Chondrocyte (in vitro differentiated cells): ENCODE measurements at regions not wholly inside any gene's neighbourhood (a gene's known extent, or its start where the extent isn't known, plus 50 kb on each side); places are given as distances from the start of the nearest gene placed in this dataset.

Experiments
- DNase-seq: peaks from one replicate; pipeline ENCODE4 v3.0.0; 2021; ENCODE audit warnings: mixed read lengths, low spot score
- H3K27ac Mint-ChIP-seq: one replicate; pipeline ENCODE4 v1.8.0; 2021; ENCODE audit warnings: mild to moderate bottlenecking, moderate library complexity, mixed read lengths; ENCODE audit not compliant: unreplicated experiment
- H3K27me3 Mint-ChIP-seq: 2 replicates; pipeline ENCODE4 v1.8.0; 2021; ENCODE audit warnings: low read depth, mixed read lengths
- H3K36me3 Mint-ChIP-seq: 2 replicates; pipeline ENCODE4 v1.8.0; 2021; ENCODE audit warnings: low read depth, mixed read lengths
- H3K4me1 Mint-ChIP-seq: 2 replicates; pipeline ENCODE4 v1.8.0; 2021; ENCODE audit warnings: low read depth, mild to moderate bottlenecking, mixed read lengths
- H3K4me3 Mint-ChIP-seq: one replicate; pipeline ENCODE4 v1.8.0; 2021; ENCODE audit warnings: mild to moderate bottlenecking, moderate library complexity, mixed read lengths; ENCODE audit not compliant: unreplicated experiment
- H3K9me3 Mint-ChIP-seq: 2 replicates; pipeline ENCODE4 v1.8.0; 2021; ENCODE audit warnings: low read depth, mixed read lengths
- TF ChIP-seq, protein P1 (sequence below): fragments of 200-600 bp; sonication (generic); IDR thresholded peaks from 2 replicates; pipeline ENCODE4 v1.5.0; 2021; ENCODE audit warnings: antibody characterized with exemption, mild to moderate bottlenecking, moderate library complexity

DNA sequence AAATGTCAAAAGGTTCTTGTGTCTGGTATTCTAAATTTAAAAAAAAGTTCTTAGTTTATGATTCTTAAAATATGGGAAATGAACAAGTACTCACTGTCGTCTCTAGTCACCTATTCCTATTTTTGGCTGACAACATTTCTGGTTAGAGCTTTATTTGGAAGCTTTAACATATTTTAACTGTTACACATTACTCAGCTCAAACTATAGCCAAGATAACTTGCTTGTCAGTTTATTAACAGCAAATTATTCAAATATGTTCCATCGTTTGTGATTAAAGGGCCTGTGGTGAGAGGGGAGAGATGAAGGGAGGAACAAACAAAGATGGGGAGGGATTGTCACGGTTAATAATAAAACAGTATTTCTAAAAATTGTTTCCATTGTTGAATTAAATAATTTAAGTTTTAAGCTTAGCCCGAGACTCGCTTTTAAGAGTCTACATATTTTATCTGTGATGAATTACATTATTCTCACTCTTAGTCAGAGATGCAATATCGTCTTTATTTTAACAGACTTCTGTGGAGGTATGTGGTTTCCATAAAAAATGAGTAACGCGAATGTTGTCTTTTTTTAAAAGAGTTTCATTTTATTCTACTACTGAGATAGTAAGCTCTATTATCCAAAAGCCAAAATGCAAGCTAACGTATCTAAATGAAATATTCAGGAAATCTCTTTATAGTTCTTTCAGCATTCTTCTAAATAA lies 321.9 kb upstream of the PMFBP1 start:
- DNase-seq: no peak
- H3K9me3 Mint-ChIP-seq: peaks cover 3% of the 10 kb centered on the region
- TF ChIP-seq, protein P1, sequence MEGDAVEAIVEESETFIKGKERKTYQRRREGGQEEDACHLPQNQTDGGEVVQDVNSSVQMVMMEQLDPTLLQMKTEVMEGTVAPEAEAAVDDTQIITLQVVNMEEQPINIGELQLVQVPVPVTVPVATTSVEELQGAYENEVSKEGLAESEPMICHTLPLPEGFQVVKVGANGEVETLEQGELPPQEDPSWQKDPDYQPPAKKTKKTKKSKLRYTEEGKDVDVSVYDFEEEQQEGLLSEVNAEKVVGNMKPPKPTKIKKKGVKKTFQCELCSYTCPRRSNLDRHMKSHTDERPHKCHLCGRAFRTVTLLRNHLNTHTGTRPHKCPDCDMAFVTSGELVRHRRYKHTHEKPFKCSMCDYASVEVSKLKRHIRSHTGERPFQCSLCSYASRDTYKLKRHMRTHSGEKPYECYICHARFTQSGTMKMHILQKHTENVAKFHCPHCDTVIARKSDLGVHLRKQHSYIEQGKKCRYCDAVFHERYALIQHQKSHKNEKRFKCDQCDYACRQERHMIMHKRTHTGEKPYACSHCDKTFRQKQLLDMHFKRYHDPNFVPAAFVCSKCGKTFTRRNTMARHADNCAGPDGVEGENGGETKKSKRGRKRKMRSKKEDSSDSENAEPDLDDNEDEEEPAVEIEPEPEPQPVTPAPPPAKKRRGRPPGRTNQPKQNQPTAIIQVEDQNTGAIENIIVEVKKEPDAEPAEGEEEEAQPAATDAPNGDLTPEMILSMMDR: no peak
- peaks cover 37% of the 10 kb centered on the region for H3K4me1 Mint-ChIP-seq
- no peaks in the 10 kb centered on the region for H3K27me3 Mint-ChIP-seq
- H3K36me3 Mint-ChIP-seq: no peaks in the 10 kb centered on the region
- H3K27ac Mint-ChIP-seq: peak overlapping the region; percentile 93
- peak overlapping the region; percentile 75 for H3K4me3 Mint-ChIP-seq

DNA sequence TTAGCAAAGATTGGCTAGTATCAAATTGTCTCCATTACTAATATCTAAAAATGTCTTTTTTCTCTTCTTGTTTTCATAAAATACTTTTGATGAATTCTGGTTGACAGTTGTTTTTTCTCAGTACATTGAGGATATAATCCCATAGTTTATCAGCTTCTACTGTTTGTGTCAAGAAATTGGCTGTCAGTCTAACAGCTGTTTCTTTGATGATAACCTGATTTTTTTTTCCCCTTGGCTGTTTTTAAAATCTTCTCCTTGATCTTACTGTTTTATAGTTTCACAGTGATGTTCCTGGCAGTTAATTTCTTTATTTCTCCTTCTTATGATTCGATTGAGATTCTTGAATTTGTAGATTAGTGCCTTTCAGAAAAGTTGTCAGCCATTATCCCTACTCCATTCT lies 315.3 kb upstream of the PMFBP1 start:
- H3K27ac Mint-ChIP-seq: no peak overlapping the region
- H3K4me3 Mint-ChIP-seq: no peak overlapping the region
- no peak for DNase-seq
- TF ChIP-seq, protein P1: no peak
- H3K9me3 Mint-ChIP-seq: peaks cover 10% of the 10 kb centered on the region
- H3K4me1 Mint-ChIP-seq: peaks cover 33% of the 10 kb centered on the region
- peaks cover 6% of the 10 kb centered on the region for H3K36me3 Mint-ChIP-seq
- no peaks in the 10 kb centered on the region for H3K27me3 Mint-ChIP-seq

DNA sequence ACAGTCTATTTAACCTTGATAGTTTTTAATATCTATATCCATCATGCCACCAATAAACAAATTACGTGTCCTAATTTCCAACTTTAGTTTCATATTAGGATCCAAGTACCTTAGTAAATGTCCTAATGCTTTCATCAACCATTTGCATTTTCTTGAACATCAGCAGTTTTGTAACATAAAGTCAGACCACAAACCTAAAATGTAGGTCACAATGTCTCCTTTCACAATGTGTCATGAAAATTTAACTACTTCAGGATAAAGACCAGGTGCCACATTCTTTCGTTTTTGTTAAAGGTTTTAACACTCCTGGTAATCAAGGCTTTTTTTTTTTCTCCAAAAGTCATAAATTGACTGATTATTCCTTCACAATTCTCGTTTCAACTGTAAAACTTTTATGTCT lies 310.7 kb upstream of the PMFBP1 start:
- H3K36me3 Mint-ChIP-seq: peaks cover 6% of the 10 kb centered on the region
- TF ChIP-seq, protein P1: no peak
- peaks cover 7% of the 10 kb centered on the region for H3K9me3 Mint-ChIP-seq
- H3K27me3 Mint-ChIP-seq: no peaks in the 10 kb centered on the region
- H3K4me1 Mint-ChIP-seq: peaks cover 35% of the 10 kb centered on the region
- no peak overlapping the region for H3K27ac Mint-ChIP-seq
- no peak overlapping the region for H3K4me3 Mint-ChIP-seq
- DNase-seq: no peak

DNA sequence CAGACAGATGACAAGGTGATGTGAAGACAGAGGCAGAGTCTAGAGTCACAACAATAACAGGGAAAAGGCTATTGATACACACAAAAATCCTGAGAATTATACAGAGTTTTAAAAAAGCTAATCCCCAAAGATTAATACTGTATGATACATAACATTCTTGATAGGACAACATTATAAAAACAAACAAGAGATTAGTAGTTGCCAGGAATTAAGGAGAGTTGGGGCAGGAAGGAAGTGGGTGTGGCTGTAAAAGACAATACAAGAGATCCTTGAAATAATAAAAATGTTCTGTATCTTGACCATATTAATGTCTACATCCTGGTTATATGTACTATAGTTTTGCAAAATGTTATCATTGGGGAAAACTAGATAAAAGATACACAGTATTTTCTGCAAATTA lies 309.5 kb upstream of the PMFBP1 start:
- Mint-ChIP-seq H3K27me3 (no peaks in the 10 kb centered on the region), H3K36me3 (no peaks in the 10 kb centered on the region), H3K4me1 (peaks cover 35% of the 10 kb centered on the region), H3K27ac (peak overlapping the region; percentile 10), H3K4me3 (no peak overlapping the region), H3K9me3 (no peaks in the 10 kb centered on the region)
- TF ChIP-seq, protein P1: no peak
- no peak for DNase-seq

GRCh38 chr16:72480911-72481310 lies 309.0 kb upstream of the PMFBP1 start:
- no peak overlapping the region for H3K27ac Mint-ChIP-seq
- DNase-seq: no peak
- peaks cover 39% of the 10 kb centered on the region for H3K4me1 Mint-ChIP-seq
- H3K4me3 Mint-ChIP-seq: no peak overlapping the region
- H3K9me3 Mint-ChIP-seq: no peaks in the 10 kb centered on the region
- TF ChIP-seq, protein P1: no peak
- no peaks in the 10 kb centered on the region for H3K36me3 Mint-ChIP-seq
- H3K27me3 Mint-ChIP-seq: no peaks in the 10 kb centered on the region
